Ramos (cell line): ENCODE measurements at regions not wholly inside any gene's neighbourhood (a gene's known extent, or its start where the extent isn't known, plus 50 kb on each side); places are given as distances from the start of the nearest gene placed in this dataset.

ENCODE experiments used
- in situ Hi-C: fragments of 300-500 bp; cut with MboI; formaldehyde crosslinking; loops from one replicate; pipeline ENCODE4 v1.14.3; 2022; ENCODE audit warnings: low sequenced_read_pairs; ENCODE audit not compliant: unreplicated experiment

DNA sequence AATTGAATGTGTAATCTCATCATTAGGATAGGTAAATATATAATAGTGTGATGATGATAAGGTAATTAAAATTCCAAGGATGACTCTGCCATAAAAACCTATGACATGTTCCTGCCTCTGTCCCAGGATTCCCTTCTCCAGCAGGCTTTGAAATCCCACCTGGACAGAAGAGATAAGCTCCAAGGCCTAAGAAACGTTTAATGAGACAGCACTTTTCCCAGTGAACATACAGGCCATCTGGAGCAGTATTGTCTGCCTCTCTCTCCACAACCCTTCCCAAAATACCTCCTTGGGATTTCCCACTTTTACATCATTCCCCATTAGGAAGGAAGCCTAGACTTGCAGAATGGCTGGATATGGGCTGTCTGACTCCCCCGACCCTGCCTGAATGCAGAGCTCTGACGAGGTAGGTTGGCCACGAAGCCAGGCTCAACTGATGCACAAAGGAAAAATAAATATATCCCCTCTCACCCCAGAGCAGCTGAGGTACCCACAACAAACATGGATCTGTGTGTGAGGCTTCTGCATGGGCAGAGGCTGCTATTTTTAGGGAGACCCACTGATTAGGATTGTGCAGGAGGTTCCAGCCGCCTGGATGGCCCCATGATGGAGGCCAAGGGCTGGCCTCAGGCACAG lies 71.0 kb downstream of the TMPRSS5 start:
- in situ Hi-C loops, result no loop called here

DNA sequence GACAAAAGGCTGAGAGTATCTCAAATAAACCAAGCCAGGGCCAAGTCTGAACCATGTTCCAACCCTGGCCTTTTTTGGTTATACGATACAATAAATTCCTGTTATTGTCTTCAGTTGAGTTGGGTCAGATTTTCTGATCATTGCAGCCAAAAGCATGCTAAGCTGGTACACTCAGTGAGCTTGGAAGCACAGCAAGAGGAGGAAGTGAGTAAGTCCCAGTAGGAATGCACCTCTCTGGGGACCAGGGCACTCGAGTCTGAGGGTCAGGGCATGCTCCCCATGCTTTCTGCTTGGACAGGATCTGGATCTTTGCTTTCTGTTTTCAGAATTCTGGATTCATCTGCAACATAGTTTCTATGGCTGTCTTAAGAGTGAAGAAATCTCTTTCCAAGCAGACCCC lies 73.1 kb downstream of the TMPRSS5 start:
- in situ Hi-C loops, result no loop called here

DNA sequence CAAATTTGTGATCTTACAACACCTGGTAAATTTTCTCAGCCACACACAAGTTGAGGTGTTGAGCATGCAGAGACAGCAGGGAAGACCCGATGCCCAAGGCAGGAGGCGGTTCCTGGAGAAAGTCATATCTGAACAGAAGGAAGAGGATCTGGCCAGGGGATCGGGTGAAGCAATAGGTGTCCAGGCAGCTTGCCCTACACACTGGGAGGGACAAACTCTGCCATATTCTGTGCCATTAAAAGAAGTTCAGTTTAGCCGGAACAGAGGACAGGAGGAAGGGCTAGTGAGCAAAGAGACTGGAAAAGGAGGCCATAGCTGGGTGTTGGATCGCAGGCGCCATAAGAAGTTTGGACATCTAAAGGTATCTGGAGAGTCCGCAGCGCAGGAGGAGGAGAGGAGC lies 76.5 kb downstream of the TMPRSS5 start:
- in situ Hi-C loops, result no loop called here

DNA sequence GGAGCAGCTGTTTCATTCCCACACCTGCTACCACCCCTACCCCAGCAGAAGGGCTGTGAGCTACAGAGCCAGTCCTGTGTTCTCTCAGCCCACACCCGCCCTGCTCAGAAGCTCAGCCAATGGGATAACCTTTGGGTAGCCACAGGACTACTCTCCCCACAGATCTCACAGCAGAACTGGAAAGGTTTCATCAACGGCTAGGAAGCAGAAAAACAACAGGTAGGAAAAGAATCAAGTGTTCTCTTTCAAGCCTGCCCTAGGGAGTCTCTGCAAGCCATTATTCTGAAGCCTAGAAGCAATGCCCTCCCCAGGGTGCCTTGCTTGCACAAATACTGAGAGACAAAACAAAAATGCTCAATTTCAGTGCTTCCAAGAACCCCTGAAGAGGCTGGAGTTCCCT lies 77.2 kb downstream of the TMPRSS5 start:
- in situ Hi-C loops, result no loop called here

DNA sequence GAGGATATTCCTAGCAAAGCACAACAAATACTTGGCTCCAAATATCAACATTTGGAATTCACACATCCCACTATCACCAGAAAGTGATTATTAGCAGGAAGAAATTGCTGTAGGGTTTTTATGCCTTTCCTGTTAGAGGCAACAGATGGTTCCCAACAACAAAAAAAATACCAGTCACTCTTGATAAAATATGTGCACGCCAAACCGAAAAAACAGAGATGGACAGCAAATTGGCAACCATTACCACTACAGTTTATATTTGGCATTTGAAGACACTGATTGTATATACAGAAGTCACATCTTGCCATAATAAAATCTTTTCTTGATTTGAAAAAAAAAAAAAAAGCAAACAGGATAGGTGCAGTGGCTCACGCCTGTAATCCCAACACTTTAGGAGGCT lies 78.2 kb downstream of the TMPRSS5 start:
- in situ Hi-C loops, result no loop called here

DNA sequence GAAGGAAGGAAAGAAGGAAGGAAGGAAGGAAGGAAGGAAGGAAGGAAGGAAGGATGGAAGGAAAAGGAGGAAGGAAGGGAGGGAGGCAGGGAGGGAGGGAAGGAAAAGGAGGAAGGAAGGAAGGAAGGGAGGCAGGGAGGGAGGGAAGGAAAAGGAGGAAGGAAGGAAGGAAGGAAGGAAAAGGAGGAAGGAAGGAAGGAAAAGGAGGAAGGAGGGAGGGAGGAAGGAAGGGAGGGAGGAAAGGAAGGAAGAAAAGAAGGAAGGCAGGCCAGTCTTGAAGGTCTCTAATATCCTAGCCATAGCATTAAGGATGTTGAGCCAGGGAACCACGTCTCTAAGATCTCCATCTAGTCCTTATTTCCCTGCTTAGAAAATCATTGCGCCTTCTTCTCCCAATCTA lies 78.8 kb downstream of the TMPRSS5 start:
- in situ Hi-C loops, result no loop called here

DNA sequence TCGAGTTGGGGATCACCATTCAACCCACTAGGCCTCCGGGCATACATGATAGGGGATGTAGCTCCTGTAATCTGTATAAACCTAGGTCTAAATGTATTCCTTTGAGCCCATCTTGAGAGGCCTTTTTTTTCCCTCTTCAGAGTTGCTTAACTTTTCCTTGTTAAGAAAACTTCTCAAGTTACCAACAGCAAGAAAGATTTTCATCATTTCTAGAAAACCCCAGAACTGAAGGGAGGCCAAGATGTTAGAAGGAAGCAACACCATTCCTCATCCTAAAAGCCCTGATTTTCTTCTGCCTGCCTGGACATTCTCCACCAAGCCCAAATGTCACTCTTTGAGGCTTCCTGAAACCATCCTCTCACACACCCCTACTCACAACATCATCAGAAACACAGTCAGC lies 79.4 kb downstream of the TMPRSS5 start:
- in situ Hi-C loops, result no loop called here

DNA sequence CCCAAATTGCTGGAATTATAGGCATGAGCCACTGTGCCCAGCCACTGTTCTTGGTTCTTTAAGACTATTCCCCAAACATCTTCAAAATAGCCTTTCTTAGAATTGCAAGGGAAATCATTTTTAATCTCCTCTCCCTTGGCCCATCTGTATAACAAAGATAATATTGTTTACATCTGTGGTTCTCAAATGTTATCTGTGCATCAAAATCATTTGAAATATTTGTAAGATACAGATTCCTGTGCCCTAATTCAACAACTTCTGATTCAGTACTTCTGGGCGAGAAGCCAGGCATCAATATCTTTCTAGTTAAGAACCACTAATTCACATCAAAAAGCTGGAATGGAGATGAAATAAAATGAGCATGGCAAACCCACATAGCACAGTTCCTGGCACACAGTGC lies 83.0 kb downstream of the TMPRSS5 start:
- in situ Hi-C loops, result no loop called here

DNA sequence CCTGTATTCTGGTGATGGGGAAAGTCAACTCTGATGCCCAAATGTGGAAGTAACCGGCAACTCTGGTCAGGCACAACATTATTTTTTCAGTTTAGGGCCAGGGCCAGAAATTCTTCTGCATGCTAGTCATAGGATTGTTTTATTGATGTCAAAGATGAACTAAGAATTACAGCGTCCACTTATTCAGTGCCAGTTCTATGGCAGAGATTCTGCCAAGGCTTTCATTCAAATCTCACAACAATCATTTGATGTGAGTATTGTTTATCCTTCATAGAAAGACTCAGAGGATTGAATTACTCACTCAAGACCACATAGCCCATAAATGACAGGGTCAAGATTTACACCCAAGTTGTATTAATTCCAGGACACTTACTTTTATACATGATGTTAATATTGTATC lies 87.7 kb downstream of the TMPRSS5 start:
- in situ Hi-C loops, result no loop called here

DNA sequence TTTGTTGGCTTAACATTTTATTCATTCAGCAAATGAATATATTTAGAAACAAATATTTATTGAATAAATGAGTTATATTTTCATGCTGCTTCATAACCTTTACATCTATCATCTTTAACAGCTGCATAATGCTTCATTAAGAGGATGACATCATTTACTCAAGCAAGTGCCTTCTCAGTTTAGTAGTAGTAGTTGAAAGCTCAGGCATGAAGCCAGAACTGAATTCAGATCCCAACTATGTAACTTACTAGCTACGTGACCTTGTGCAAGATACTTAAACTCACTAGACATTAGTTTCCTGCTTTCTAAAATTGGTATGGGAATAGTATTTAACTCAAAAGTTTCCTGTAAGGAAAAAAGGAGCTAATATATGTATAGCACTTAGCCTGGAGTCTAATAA lies 90.3 kb downstream of the TMPRSS5 start:
- in situ Hi-C loops, result no loop called here

DNA sequence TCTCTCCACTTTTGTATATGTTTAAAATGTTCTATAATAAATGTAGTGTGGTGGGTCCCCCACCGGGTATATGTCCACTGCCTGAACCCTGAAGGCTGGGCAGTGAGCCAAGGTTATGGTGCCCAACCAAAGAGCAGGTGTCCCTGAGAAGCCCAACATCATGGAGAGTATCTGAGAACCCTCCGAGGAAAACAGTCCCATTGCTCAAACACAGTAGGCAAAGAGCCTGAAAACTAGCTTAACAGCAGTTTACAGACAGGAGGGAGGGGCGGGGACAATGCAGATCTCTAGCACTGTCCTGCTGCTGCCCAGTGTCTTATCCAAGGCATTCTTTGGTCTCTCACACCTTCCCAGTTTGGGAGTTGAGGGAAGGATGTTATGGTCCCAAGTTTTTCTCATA lies 91.0 kb downstream of the TMPRSS5 start:
- in situ Hi-C loops, result no loop called here

DNA sequence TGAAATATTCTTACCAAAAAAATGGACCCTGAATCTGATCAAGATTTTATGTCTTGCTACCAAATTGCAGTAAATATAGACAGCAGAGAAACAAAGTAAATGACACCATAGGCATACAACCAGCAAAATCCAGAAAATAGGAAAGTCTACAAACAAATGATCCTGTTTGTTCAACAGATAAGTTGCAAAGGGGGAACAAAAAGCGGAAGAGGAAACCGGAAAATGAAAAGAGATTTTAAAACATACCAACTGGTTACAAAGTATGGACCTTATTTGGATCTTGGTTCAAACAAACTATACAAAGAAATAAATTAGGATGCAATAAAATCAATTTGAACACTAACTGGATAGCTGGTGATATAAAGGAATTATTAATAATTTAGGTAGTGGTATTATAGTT lies 92.0 kb downstream of the TMPRSS5 start:
- in situ Hi-C loops, result no loop called here

DNA sequence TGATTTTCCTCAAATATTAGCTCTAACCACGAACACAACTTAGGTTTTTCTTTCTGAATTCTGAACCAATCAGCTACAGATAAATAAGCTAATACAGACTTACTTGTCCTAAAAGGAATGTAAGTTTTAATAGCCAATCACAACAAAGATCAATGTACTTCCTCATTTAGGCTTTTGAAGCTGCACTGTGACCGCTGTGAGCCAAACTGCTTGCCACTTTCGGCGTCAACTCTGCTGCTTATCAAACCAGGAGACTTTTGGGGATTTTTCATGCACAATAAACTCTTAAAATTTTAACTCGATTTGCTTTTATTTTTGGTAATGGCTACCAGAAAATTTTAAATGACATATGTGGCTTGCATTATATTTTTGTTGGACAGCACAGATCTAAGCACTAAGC lies 92.5 kb downstream of the TMPRSS5 start:
- in situ Hi-C loops, result no loop called here

DNA sequence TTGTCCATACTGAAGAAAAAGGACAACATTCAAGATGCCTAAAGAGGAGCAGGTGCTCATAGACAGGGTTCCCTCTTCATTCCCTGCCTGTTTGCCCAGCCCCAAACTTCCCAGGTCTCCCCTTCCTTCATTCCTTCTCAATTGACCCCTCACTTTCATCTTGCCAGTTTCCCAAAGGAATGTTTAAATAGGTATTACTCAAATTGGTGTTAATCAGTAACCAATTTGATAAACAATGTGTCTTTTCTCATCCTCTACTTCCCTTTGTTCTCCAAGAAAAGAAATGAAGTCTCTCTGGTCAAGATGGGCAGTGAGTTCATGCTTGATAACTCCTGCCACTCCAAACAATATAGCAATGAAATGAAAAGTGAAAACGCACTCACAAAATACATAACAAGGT lies 101.9 kb downstream of the TMPRSS5 start:
- in situ Hi-C loops, result no loop called here

DNA sequence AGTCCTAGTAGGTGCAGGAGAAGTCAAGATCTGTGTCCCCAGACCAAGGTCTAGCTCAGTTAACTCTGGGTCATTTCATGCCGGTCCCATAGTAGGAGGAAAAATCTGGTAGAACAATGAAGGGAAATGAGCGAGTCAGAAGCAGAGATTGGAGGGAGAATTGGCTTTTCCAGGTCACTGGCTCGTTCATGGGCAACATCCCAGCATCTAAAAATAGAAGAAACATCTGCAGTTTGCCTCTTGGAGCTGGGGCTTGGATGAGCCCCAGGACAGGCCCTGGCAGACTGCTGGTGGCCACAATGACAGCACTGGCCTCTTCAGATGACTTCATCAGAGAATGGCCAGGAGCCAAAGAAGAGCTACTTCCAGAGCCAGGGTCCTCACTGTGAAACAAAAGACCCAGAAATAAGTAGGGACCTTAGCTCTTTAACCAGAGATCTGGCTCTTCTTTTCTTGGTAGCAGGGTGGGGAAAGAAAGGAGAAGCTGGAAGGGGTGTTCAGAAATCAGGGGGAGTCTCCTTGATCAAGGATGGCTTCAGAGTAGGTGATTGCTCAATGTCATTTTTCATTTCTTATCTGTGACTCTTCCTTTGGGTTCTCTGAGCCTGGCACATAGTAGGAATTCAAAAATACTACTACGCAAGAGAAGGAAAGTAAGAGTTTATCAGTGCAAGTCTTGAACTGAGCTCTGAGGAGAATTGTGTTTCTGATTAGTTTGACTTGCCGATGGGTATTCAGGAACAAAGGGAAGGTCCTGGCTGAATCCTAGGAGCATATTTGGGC lies 102.6 kb downstream of the TMPRSS5 start:
- in situ Hi-C loops, result no loop called here

DNA sequence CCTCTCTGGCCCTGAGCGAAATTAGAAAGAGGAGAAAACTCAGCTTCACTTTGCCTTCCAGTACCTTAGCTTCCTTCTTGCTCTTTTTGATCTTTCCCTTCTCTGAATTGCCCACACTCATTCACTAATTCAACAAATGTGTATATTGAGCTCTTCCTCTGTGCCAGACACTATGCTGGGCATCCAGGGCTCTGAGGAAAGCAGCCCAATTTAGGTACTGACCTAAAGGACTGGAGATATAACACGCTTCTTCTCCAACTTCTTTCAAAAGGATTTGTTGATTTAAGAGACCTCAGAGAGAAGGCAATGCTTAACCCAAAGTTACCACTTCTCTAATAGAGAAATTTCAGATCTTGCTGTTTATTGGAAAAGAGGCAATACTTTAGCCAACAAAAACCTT lies 103.6 kb downstream of the TMPRSS5 start:
- in situ Hi-C loops, result no loop called here

DNA sequence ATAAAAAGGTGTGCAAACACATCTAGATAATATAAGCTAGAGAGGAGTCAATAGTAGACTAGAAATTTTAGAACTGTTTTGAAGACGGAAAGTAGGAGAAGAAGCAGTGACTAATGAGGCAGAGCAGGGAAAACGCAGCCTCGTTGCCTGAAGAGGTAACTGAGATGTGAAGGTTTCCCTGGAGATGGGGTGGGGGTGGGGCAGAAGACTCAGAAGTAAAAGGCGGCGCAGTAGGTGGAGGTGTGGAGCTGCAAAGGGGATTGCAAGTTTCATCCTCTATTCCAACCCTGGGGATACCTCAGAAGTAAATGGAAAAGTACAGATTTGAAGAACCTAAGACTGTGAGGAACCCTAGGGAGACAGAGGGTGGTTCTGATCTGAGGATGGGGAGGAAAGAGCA lies 109.5 kb downstream of the TMPRSS5 start:
- in situ Hi-C loops, result no loop called here

DNA sequence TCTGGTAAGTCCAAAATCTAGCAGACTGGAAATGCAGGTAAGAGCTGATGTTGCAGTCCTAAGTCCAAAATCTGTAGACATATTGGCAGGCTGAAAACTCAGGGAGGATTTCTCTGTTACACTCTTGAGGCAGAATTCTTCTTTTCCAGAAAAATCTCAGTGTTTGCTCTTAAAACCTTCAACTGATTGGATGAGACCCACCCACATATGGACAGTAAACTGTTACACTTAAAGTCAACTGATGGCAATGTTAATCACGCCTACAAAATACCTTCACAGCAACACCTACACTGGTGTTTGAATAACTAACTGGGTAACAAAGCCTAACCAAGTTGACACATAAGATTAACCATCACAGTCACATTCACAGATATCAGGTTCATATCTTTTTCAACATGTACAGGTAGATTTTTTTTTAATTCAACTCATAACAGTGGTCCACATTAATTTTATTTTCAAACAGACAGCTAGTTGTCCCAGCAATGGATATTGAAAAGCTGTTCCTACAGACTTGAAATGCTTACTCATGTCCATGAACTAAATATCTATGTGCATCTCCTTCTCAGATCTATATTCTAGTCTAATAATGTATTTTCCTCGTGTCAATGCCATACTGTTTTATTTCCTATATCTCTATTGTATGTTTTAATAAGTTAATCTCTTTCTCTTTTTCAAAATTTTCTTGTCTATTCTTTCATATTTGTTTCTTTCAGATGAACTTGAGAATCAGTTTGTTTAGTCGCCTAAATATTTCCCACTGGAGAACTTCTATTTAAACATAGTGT lies 110.1 kb downstream of the TMPRSS5 start:
- in situ Hi-C loops, result no loop called here

DNA sequence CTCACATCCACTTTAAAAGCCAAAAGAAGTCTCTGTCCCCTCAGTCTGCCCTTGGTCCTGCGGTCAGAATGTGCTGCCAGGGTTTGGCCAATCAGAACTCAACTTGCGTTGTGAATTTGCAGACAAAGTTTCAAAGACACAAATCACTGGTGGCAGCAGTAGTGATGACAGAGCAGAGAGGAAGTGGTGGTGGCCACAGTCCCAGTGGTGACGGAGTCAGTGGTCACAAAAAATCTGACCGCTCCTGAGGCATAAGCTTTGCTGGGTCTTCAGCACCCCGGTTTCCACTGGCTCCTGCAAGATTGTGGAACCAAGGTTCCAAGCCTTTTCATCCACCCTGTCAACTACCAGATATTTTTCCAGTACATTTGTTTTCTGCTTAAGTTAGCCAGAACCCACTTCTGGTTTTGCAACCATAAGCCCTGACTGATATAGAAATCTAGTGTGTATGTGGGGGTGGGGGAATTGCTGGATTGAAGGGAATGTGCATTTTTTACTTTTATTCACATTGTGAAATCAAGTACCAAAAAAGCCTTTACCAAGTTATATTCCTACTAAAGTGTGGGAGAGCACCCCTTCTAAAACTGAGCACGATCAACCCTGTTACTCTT lies 112.3 kb downstream of the TMPRSS5 start:
- in situ Hi-C loops, result no loop called here

DNA sequence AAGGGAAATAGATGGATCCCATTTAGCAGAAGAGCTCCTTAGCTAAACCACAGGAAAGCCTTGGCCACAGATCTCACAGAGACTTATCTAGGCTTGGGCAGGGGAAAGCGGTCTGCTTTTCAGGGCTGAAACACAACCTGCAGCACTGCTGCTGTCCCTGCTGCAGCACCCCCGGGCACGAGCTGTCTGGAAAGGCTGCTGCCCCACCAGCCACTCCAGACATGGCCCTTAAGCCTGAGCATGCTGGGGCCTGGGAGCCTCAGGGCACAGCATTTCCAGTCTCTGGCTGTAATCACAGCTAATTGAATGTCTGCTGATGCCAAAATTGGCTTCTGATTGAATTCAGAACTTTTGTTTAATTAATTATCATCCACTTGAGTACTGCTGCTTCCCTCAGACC lies 115.0 kb downstream of the TMPRSS5 start:
- in situ Hi-C loops, result no loop called here

DNA sequence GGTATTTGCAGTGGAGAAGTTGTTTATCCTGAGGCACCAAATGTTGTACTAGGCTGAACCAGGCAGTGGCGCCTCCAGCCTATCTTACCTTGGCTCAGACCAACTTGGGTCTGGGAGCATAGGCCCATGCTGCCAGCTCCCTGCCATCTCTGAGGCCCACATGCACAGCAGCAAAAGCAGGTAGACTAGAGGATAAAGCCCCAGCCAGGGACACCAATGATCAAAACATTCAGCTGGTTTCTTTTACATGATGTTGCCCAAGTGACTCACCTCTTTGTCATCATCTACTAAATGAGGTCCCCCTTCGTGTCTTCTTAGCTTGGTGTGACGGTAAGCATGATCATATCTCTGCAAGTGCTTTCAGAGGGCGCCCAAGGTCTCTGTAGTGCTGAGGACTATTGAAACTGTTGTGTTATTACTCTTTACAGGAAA lies 112.1 kb upstream of the DRD2 start:
- in situ Hi-C loops, result no loop called here
